ENCODE measurements at regions not wholly inside any gene's neighbourhood (a gene's known extent, or its start where the extent isn't known, plus 50 kb on each side); places are given as distances from the start of the nearest gene placed in this dataset.

DNA sequence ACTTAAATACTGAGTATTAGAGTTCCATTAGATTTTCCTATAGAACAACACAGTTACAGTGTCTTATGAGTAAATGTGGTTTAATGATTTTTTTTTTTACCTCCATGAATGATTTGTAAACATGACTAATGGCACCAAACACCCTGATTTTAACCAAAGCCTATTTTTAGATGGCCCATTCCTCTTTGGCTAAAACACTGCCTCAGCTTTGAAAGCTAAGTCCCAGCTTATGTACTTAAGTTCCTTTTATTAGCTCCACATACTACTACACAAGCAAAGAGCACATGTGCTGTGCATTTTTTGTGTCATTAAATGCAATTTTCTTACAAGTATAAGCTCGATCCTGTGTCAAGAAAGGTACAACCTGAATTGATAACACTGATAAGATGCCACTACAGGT is 575.6 kb upstream of the PITX2 start:
- Histone ChIP-seq H3K4me3 (no peak overlapping the region), H3K9me3 (no peaks in the 10 kb centered on the region), H3K27me3 (no peaks in the 10 kb centered on the region), H3K4me1 (no peaks in the 10 kb centered on the region), H3K27ac (no peak overlapping the region), H3K36me3 (no peaks in the 10 kb centered on the region)
- WGBS: 52% methylated on average over 1 of the region's 1 CpG
- DNase-seq (ENCODE audit: low spot score in 2 of 2): no peak
- TF ChIP-seq EP300 (IDR thresholded peaks at IDR 0.05) (no peak), POLR2A (IDR thresholded peaks at IDR 0.05) (no peak), POLR2AphosphoS5 (IDR thresholded peaks at IDR 0.05) (no peak)
- TF ChIP-seq, protein P1, sequence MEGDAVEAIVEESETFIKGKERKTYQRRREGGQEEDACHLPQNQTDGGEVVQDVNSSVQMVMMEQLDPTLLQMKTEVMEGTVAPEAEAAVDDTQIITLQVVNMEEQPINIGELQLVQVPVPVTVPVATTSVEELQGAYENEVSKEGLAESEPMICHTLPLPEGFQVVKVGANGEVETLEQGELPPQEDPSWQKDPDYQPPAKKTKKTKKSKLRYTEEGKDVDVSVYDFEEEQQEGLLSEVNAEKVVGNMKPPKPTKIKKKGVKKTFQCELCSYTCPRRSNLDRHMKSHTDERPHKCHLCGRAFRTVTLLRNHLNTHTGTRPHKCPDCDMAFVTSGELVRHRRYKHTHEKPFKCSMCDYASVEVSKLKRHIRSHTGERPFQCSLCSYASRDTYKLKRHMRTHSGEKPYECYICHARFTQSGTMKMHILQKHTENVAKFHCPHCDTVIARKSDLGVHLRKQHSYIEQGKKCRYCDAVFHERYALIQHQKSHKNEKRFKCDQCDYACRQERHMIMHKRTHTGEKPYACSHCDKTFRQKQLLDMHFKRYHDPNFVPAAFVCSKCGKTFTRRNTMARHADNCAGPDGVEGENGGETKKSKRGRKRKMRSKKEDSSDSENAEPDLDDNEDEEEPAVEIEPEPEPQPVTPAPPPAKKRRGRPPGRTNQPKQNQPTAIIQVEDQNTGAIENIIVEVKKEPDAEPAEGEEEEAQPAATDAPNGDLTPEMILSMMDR (IDR thresholded peaks at IDR 0.05): no peak

DNA sequence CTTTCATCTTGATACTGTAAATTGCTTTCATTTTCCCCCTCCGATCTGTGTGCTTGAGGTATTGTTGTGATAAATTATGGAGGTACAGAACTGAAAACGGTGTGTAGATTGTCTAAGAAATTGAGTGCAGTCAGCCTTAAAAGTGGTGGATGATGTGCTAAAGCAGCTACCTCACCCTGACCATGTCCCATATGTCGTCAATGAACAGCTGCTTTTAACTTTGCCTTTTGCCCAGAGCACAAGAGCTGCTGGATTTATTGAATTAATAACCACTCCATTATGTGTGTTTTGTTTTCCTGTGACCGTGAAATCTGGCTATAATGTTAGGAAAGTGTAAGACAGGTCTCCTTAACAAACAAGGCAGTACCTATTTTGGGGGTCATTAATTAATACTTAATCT is 581.9 kb upstream of the PITX2 start:
- no peak overlapping the region for H3K27ac ChIP-seq
- no peaks in the 10 kb centered on the region for H3K4me1 ChIP-seq
- H3K27me3 ChIP-seq: no peaks in the 10 kb centered on the region
- H3K9me3 ChIP-seq: no peaks in the 10 kb centered on the region
- TF ChIP-seq EP300 (IDR thresholded peaks at IDR 0.05): no peak
- TF ChIP-seq, protein P1 (IDR thresholded peaks at IDR 0.05): no peak
- no peak for TF ChIP-seq POLR2A (IDR thresholded peaks at IDR 0.05)
- TF ChIP-seq POLR2AphosphoS5 (IDR thresholded peaks at IDR 0.05): no peak
- DNase-seq (ENCODE audit: low spot score in 2 of 2): no peak
- H3K36me3 ChIP-seq: no peaks in the 10 kb centered on the region
- H3K4me3 ChIP-seq: no peak overlapping the region
- 54% methylated on average over 4 of the region's 4 CpGs for WGBS

DNA sequence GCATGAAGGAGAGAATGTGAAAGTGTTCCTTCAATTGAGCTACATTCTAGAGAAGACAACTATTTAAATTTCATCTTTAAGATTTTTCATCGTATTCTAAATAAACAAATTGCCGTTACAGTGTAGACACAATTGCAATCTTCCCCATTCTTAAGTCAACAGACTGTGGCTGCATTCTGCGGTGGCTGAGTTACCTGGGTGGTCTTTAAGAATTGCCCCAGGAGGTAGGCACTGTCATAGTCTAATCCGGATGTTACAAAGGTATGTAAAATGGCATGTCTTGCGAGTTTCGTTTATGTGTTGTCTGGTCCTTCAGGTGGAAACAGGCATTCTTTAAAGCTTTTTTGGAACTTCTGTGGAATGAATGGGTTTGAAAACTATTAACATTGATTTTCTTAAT is 586.1 kb upstream of the PITX2 start:
- H3K27me3 ChIP-seq: no peaks in the 10 kb centered on the region
- H3K36me3 ChIP-seq: no peaks in the 10 kb centered on the region
- 53% methylated on average over 6 of the region's 6 CpGs for WGBS
- H3K9me3 ChIP-seq: no peaks in the 10 kb centered on the region
- H3K4me1 ChIP-seq: no peaks in the 10 kb centered on the region
- TF ChIP-seq EP300 (IDR thresholded peaks at IDR 0.05): no peak
- no peak for TF ChIP-seq POLR2AphosphoS5 (IDR thresholded peaks at IDR 0.05)
- TF ChIP-seq POLR2A (IDR thresholded peaks at IDR 0.05): no peak
- TF ChIP-seq, protein P1 (IDR thresholded peaks at IDR 0.05): no peak
- H3K27ac ChIP-seq: no peak overlapping the region
- H3K4me3 ChIP-seq: no peak overlapping the region
- no peak for DNase-seq (ENCODE audit: low spot score in 2 of 2)

DNA sequence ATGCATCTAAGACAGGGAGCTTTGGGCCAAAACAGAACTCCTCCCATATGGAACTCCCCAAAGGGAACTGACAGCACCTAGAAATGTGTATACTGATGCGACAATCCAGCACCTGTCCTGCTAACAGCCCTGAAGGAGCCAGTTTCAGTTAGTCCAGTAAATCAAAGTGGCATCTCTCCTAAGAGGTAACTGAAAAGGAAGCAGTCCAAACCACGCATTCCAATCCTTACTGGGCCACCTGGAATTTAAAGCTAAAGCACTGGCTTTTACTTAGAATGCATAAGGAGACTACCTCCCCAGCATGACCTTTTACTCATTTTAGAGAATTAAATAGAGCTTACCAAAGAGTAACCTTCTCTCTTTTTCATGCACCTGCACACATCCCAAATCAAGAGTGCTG is 586.8 kb upstream of the PITX2 start:
- no peak for TF ChIP-seq POLR2A (IDR thresholded peaks at IDR 0.05)
- TF ChIP-seq POLR2AphosphoS5 (IDR thresholded peaks at IDR 0.05): no peak
- TF ChIP-seq EP300 (IDR thresholded peaks at IDR 0.05): no peak
- TF ChIP-seq, protein P1 (IDR thresholded peaks at IDR 0.05): no peak

DNA sequence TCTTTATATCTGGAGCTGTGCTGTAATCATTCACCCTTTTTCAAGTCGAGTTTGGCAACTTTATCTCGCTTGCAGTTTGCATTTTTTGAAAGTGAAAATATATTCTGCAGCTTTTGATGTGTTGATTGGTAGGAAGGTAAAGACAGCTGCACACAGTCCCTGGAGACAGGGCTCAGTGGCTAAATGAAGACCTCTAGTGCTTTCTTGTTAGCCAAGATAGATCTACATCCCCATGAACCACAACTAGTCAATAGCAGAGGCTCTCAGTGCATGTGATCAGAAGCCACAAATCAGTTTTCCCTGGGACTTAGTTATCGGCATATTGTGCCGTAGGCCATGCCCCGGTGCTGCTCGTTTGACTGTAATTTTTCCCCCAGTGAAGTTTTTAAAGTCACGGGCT is 587.7 kb upstream of the PITX2 start:
- no peaks in the 10 kb centered on the region for H3K9me3 ChIP-seq
- no peaks in the 10 kb centered on the region for H3K4me1 ChIP-seq
- H3K27me3 ChIP-seq: no peaks in the 10 kb centered on the region
- no peak for DNase-seq (ENCODE audit: low spot score in 2 of 2)
- no peak overlapping the region for H3K4me3 ChIP-seq
- no peak overlapping the region for H3K27ac ChIP-seq
- TF ChIP-seq POLR2A (IDR thresholded peaks at IDR 0.05) (no peak), POLR2AphosphoS5 (IDR thresholded peaks at IDR 0.05) (no peak), EP300 (IDR thresholded peaks at IDR 0.05) (no peak)
- TF ChIP-seq, protein P1 (IDR thresholded peaks at IDR 0.05): no peak
- 49% methylated on average over 7 of the region's 7 CpGs for WGBS
- no peaks in the 10 kb centered on the region for H3K36me3 ChIP-seq

More for the DNA sequence above, 586.8 kb upstream of the PITX2 start:
- Histone ChIP-seq H3K4me3 (no peak overlapping the region), H3K27ac (no peak overlapping the region), H3K36me3 (no peaks in the 10 kb centered on the region), H3K27me3 (no peaks in the 10 kb centered on the region), H3K4me1 (no peaks in the 10 kb centered on the region), H3K9me3 (no peaks in the 10 kb centered on the region)
- WGBS: 64% methylated on average over 2 of the region's 2 CpGs
- no peak for DNase-seq (ENCODE audit: low spot score in 2 of 2)

Measured in suprapubic skin (tissue), 4 donors.